Uterus (tissue), 3 donors: ENCODE measurements at regions not wholly inside any gene's neighbourhood (a gene's known extent, or its start where the extent isn't known, plus 50 kb on each side); places are given as distances from the start of the nearest gene placed in this dataset.

Experiments used
- DNase-seq, 2 donors: peaks; one replicate each; pipeline ENCODE4 v3.0.0-alpha.2; 2019 to 2020
- H3K27ac ChIP-seq, 2 donors: fragments of 200-600 bp; sonication (generic); 1 replicate in 1 of 2; 2 replicates in 1 of 2; pipeline ENCODE4 v1.5.1; 2016 to 2018
- H3K27me3 ChIP-seq, 2 donors: fragments of 200-600 bp; sonication (generic); one replicate each; pipeline ENCODE4 v1.5.1; 2018 to 2019; ENCODE audit warnings: control low read depth in 1 of 2
- H3K36me3 ChIP-seq, 2 donors: fragments of 200-600 bp; sonication (generic); one replicate each; pipeline ENCODE4 v1.5.1; 2019; ENCODE audit warnings: control low read depth in 1 of 2
- H3K4me1 ChIP-seq, 2 donors: fragments of 200-600 bp; sonication (generic); one replicate each; pipeline ENCODE4 v1.5.1; 2018 to 2019; ENCODE audit warnings: control low read depth in 1 of 2
- H3K4me3 ChIP-seq, 2 donors: fragments of 200-600 bp; sonication (generic); 1 replicate in 1 of 2; 2 replicates in 1 of 2; pipeline ENCODE4 v1.5.1; 2018 to 2019; ENCODE audit warnings: mild to moderate bottlenecking in 1 of 2
- H3K9me3 ChIP-seq, 2 donors: fragments of 200-600 bp; sonication (generic); one replicate each; pipeline ENCODE4 v1.5.1; 2019; ENCODE audit warnings: control low read depth in 1 of 2
- CTCF ChIP-seq, 4 experiments: fragments of 200-600 bp in 2 of 4; fragments of 450-650 bp in 2 of 4; sonication (generic) in 2 of 4; IDR thresholded peaks; one replicate each; pipeline ENCODE4 v1.5.1; 2016 to 2019; ENCODE audit warnings: antibody characterized with exemption in 4 of 4, mild to moderate bottlenecking in 2 of 4, moderate library complexity in 1 of 4
- POLR2A ChIP-seq, 2 donors: fragments of 450-650 bp; IDR thresholded peaks; one replicate each; pipeline ENCODE4 v1.6.1; 2016; ENCODE audit warnings: antibody characterized with exemption in 2 of 2, mild to moderate bottlenecking in 1 of 2, moderate library complexity in 1 of 2
- intact Hi-C: fragments of 100-400 bp; cut with DNase I; formaldehyde crosslinking; loops from one replicate; pipeline ENCODE4 v1.15.1; 2023; ENCODE audit warnings: low total_unique reads
- donor health status: DM: yes; HTN: yes; CAD: no.

- Histone ChIP-seq H3K27ac (no peak overlapping the region), H3K27me3 (no peaks in the 10 kb centered on the region), H3K36me3 (no peaks in the 10 kb centered on the region), H3K9me3 (peaks cover 0 to 4% of the 10 kb centered on the region in 2 donors), H3K4me3 (no peak overlapping the region), H3K4me1 (no peaks in the 10 kb centered on the region)
- TF ChIP-seq CTCF (IDR thresholded peaks at IDR 0.05) (no peak), POLR2A (IDR thresholded peaks at IDR 0.05) (no peak)
- intact Hi-C loops = no loop called here
- no peak for DNase-seq
Observed at GRCh38 chr7:126213876-126214275, 1038.9 kb downstream of the GRM8 start.

GRCh38 chr7:126211875-126212274 is 1040.9 kb downstream of the GRM8 start:
- H3K27me3 ChIP-seq = no peaks in the 10 kb centered on the region
- H3K36me3 ChIP-seq = no peaks in the 10 kb centered on the region
- no peak for DNase-seq
- intact Hi-C loops = no loop called here
- TF ChIP-seq POLR2A (IDR thresholded peaks at IDR 0.05) (no peak), CTCF (IDR thresholded peaks at IDR 0.05) (no peak)
- H3K4me1 ChIP-seq = no peaks in the 10 kb centered on the region
- no peak overlapping the region for H3K27ac ChIP-seq
- H3K9me3 ChIP-seq = no peaks in the 10 kb centered on the region
- no peak overlapping the region for H3K4me3 ChIP-seq

- intact Hi-C loops = no loop called here
- no peak for TF ChIP-seq POLR2A (IDR thresholded peaks at IDR 0.05)
- TF ChIP-seq CTCF (IDR thresholded peaks at IDR 0.05) = no peak
Observed at GRCh38 chr7:126210707-126211106, 1042.0 kb downstream of the GRM8 start.

GRCh38 chr7:126203185-126203584 is 1049.6 kb downstream of the GRM8 start:
- no peaks in the 10 kb centered on the region for H3K27me3 ChIP-seq
- intact Hi-C loops = no loop called here
- no peak overlapping the region for H3K27ac ChIP-seq
- no peak for DNase-seq
- H3K9me3 ChIP-seq = no peaks in the 10 kb centered on the region
- H3K4me1 ChIP-seq = no peaks in the 10 kb centered on the region
- H3K4me3 ChIP-seq = no peak overlapping the region
- H3K36me3 ChIP-seq = no peaks in the 10 kb centered on the region
- TF ChIP-seq POLR2A (IDR thresholded peaks at IDR 0.05) (no peak), CTCF (IDR thresholded peaks at IDR 0.05) (no peak)

More at GRCh38 chr7:126210707-126211106, 1042.0 kb downstream of the GRM8 start:
- Histone ChIP-seq H3K4me3 (no peak overlapping the region), H3K27me3 (no peaks in the 10 kb centered on the region), H3K36me3 (no peaks in the 10 kb centered on the region), H3K27ac (no peak overlapping the region), H3K9me3 (no peaks in the 10 kb centered on the region), H3K4me1 (no peaks in the 10 kb centered on the region)
- no peak for DNase-seq

- no peaks in the 10 kb centered on the region for H3K4me1 ChIP-seq
- intact Hi-C loops = no loop called here
- H3K27ac ChIP-seq = no peak overlapping the region
- no peaks in the 10 kb centered on the region for H3K27me3 ChIP-seq
- H3K36me3 ChIP-seq = no peaks in the 10 kb centered on the region
- no peak for TF ChIP-seq CTCF (IDR thresholded peaks at IDR 0.05)
- no peak for TF ChIP-seq POLR2A (IDR thresholded peaks at IDR 0.05)
- H3K4me3 ChIP-seq = no peak overlapping the region
- no peaks in the 10 kb centered on the region for H3K9me3 ChIP-seq
- DNase-seq = no peak
Observed at GRCh38 chr7:126202177-126202576, 1050.6 kb downstream of the GRM8 start.
